GM21529 (cell line): ENCODE measurements at regions not wholly inside any gene's neighbourhood (a gene's known extent, or its start where the extent isn't known, plus 50 kb on each side); places are given as distances from the start of the nearest gene placed in this dataset.
"Not testable (repeated sequence)": the region's sequence is repeated elsewhere in the genome, so short reads cannot be mapped to it uniquely, and the experiment has no call there.

Experiments
- ATAC-seq: cut with Tn5 transposase; IDR thresholded peaks from one replicate; pipeline ENCODE4 v1.9.1; 2021; ENCODE audit not compliant: unreplicated experiment

- no peak for ATAC-seq
Observed at GRCh38 chr10:123269675-123270074, 115.5 kb downstream of the BUB3 start.

- no peak for ATAC-seq
Observed at GRCh38 chr10:123270221-123270620, 116.0 kb downstream of the BUB3 start.

- no peak for ATAC-seq
Observed at GRCh38 chr10:123270806-123271205, 116.6 kb downstream of the BUB3 start.

GRCh38 chr10:123272171-123272570 lies 118.0 kb downstream of the BUB3 start:
- ATAC-seq = no peak

- no peak for ATAC-seq
Observed at GRCh38 chr10:123274306-123275135, 120.3 kb downstream of the BUB3 start.

- no peak for ATAC-seq
Observed at GRCh38 chr10:123275136-123275564, 120.9 kb downstream of the BUB3 start.

- ATAC-seq = no peak
Observed at GRCh38 chr10:123278445-123278844, 124.2 kb downstream of the BUB3 start.

GRCh38 chr10:123283371-123283770 lies 129.2 kb downstream of the BUB3 start:
- not testable (repeated sequence) for ATAC-seq

GRCh38 chr10:123284022-123284421 lies 129.8 kb downstream of the BUB3 start:
- no peak for ATAC-seq

- no peak for ATAC-seq
Observed at GRCh38 chr10:123287594-123288247, 133.5 kb downstream of the BUB3 start.

GRCh38 chr10:123289432-123289831 lies 135.2 kb downstream of the BUB3 start:
- ATAC-seq = no peak

GRCh38 chr10:123294109-123294508 lies 139.9 kb downstream of the BUB3 start:
- ATAC-seq = no peak

GRCh38 chr10:123294886-123295285 lies 140.7 kb downstream of the BUB3 start:
- ATAC-seq = no peak

GRCh38 chr10:123295644-123296043 lies 141.4 kb downstream of the BUB3 start:
- ATAC-seq = no peak

GRCh38 chr10:123297175-123297574 lies 143.0 kb downstream of the BUB3 start:
- no peak for ATAC-seq

- ATAC-seq = no peak
Observed at GRCh38 chr10:123298583-123298982, 144.4 kb downstream of the BUB3 start.

- no peak for ATAC-seq
Observed at GRCh38 chr10:123299598-123299997, 145.4 kb downstream of the BUB3 start.

- no peak for ATAC-seq
Observed at GRCh38 chr10:123301077-123301857, 147.1 kb downstream of the BUB3 start.

- ATAC-seq = no peak
Observed at GRCh38 chr10:123303581-123304337, 149.6 kb downstream of the BUB3 start.

GRCh38 chr10:123305671-123306070 lies 151.5 kb downstream of the BUB3 start:
- no peak for ATAC-seq

- no peak for ATAC-seq
Observed at GRCh38 chr10:123306290-123306689, 152.1 kb downstream of the BUB3 start.
